Heart right ventricle (tissue), 16 donors: ENCODE measurements at regions not wholly inside any gene's neighbourhood (a gene's known extent, or its start where the extent isn't known, plus 50 kb on each side); places are given as distances from the start of the nearest gene placed in this dataset.
A peak's percentile ranks its signal among the peaks of the same experiment; 100 is the strongest.

ENCODE experiments used
- ATAC-seq, 8 donors: fragments of 200-7000 bp; cut with Tn5 transposase; one replicate each; pipeline ENCODE4 v1.9.1; 2020; ENCODE audit warnings: mild to moderate bottlenecking in 8 of 8, moderate library complexity in 8 of 8, moderate number of reproducible peaks in 1 of 8
- DNase-seq, 2 donors: peaks; one replicate each; pipeline ENCODE4 v3.0.0-alpha.2; 2020
- H3K27ac ChIP-seq, 10 donors: fragments of 200-600 bp; sonication (generic) in 2 of 10; one replicate each; pipeline versions ENCODE4 v1.5.0 to v1.8.0; 2020 to 2022; ENCODE audit warnings: mild to moderate bottlenecking in 3 of 10
- H3K27me3 ChIP-seq, 7 donors: fragments of 200-600 bp; one replicate each; pipeline ENCODE4 v1.8.0; 2021 to 2022; ENCODE audit warnings: mild to moderate bottlenecking in 2 of 7
- H3K36me3 ChIP-seq, 9 donors: fragments of 200-600 bp; sonication (generic) in 1 of 9; one replicate each; pipeline versions ENCODE4 v1.5.0 to v1.8.0; 2020 to 2022; ENCODE audit warnings: mild to moderate bottlenecking in 2 of 9
- H3K4me1 ChIP-seq, 9 donors: fragments of 200-600 bp; sonication (generic) in 1 of 9; one replicate each; pipeline versions ENCODE4 v1.5.0 to v1.8.0; 2020 to 2022; ENCODE audit warnings: mild to moderate bottlenecking in 4 of 9
- H3K4me3 ChIP-seq, 10 donors: fragments of 200-600 bp; sonication (generic) in 2 of 10; one replicate each; pipeline versions ENCODE4 v1.5.0 to v1.8.0; 2020 to 2022; ENCODE audit warnings: mild to moderate bottlenecking in 7 of 10, moderate library complexity in 2 of 10
- H3K9me3 ChIP-seq, 11 donors: fragments of 200-600 bp in 10 of 11; sonication (generic) in 2 of 11; one replicate each; pipeline versions ENCODE4 v1.5.0 to v1.8.0; 2013 to 2022; ENCODE audit warnings: mild to moderate bottlenecking in 2 of 11, control low read depth in 1 of 11, moderate library complexity in 1 of 11
- WGBS, 2 donors: extraction: QIAGEN DNeasy Blood & Tissue Kit; methylation state at CpG; one replicate each; pipeline ENCODE4 v1.1.7; 2013; ENCODE audit warnings: inconsistent platforms in 1 of 2; 5-methylcytosine and 5-hydroxymethylcytosine counted together
- intact Hi-C, 10 donors: fragments of 100-400 bp; cut with DNase I; formaldehyde crosslinking; loops; one replicate each; pipeline versions ENCODE4 v1.11.1 to v1.14.2; 2022
- TF ChIP-seq, protein P1 (sequence below), 9 donors: fragments of 200-600 bp; sonication (generic) in 2 of 9; IDR thresholded peaks; one replicate each; pipeline versions ENCODE4 v1.5.0 to v1.8.0; 2021 to 2022; ENCODE audit warnings: antibody characterized with exemption in 9 of 9, mild to moderate bottlenecking in 5 of 9, moderate library complexity in 1 of 9
- donor health status: Arrhythmogenic right ventricular cardiomyopathy.
- donor health status: ischemic (EF 13 %, LVEDD 7.1; RV severe dilation, severe dysfunction).
- donor health status: healthy with polysubstance abuse.
- donor health status: DM: no; HTN: yes; CAD: no.
- donor health status: DM: no; HTN: no; CAD: no.
- donor health status: ischemic (EF 25% LVEDD 6.9; RV normal size, moderate dysfunction).
- donor health status: ischemic (EF 25% LVEDD 5.7; RV mildly dilated, moderate dysfunction).
- donor health status: healthy.
- donor health status: DM: yes; HTN: yes; CAD: no.
- donor health status: Ischemic cardiomyopathy.
- donor health status: ischemic (EF 35%, LVEDD 5.7; RV mildly dilated, moderate dysfunction).
- donor health status: nonischemic (EF 11% LVEDD 7.7; RV severe dilation, severe dysfunction).
- donor health status: DM: yes; HTN: yes; CAD: no.
- donor health status: PGD.
- donor health status: ischemic (EF 29% LVEDD 5.4; RV normal size, mild dysfunction).
- donor health status: nonischemic (EF 23%, LVEDD 6.1; RV moderate dilation, normal function).

DNA sequence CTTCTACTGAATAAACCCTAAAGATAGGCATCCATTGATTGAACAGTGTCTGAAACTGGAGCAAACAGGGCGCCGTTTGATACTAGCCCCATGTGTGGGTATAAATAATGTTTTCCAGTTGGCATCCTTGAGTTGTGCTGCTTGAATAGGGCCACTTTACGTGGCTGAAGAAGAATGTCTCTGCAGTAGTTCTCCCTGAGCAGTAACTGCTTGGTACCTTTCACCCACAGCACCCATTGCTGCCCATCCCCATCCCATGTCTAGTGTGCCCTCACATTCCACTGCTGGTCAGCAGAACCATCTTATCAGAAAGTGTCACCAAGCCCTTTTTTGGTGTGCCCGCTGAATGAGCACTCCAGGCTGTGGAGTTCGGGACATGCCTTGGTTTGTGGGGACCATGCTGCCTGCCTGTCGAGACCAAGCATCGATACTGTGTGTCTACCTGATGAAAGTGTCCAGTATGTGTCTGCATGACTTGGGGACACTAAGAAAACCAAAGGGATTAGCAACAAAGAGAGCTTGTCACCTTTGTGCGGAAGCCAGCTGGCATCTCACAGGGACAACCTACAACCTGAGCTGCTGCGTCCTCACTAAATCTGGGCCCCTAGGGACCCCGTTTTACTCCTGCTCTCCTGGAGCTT, 162.0 kb downstream of the TM9SF2 start:
- H3K9me3 ChIP-seq: no peaks in the 10 kb centered on the region
- peaks cover 0 to 14% (median 8%) of the 10 kb centered on the region in 9 donors for H3K4me1 ChIP-seq
- H3K27me3 ChIP-seq: peaks cover 0 to 36% (median 0%) of the 10 kb centered on the region in 7 donors
- no peak overlapping the region for H3K27ac ChIP-seq
- WGBS, 2 donors: 95% methylated on average over 10 of the region's 10 CpGs
- ATAC-seq (no peak), DNase-seq (no peak)
- no peak overlapping the region for H3K4me3 ChIP-seq
- TF ChIP-seq, protein P1, sequence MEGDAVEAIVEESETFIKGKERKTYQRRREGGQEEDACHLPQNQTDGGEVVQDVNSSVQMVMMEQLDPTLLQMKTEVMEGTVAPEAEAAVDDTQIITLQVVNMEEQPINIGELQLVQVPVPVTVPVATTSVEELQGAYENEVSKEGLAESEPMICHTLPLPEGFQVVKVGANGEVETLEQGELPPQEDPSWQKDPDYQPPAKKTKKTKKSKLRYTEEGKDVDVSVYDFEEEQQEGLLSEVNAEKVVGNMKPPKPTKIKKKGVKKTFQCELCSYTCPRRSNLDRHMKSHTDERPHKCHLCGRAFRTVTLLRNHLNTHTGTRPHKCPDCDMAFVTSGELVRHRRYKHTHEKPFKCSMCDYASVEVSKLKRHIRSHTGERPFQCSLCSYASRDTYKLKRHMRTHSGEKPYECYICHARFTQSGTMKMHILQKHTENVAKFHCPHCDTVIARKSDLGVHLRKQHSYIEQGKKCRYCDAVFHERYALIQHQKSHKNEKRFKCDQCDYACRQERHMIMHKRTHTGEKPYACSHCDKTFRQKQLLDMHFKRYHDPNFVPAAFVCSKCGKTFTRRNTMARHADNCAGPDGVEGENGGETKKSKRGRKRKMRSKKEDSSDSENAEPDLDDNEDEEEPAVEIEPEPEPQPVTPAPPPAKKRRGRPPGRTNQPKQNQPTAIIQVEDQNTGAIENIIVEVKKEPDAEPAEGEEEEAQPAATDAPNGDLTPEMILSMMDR (IDR thresholded peaks at IDR 0.05): no peak
- intact Hi-C loops: no loop called here
- no peaks in the 10 kb centered on the region for H3K36me3 ChIP-seq

DNA sequence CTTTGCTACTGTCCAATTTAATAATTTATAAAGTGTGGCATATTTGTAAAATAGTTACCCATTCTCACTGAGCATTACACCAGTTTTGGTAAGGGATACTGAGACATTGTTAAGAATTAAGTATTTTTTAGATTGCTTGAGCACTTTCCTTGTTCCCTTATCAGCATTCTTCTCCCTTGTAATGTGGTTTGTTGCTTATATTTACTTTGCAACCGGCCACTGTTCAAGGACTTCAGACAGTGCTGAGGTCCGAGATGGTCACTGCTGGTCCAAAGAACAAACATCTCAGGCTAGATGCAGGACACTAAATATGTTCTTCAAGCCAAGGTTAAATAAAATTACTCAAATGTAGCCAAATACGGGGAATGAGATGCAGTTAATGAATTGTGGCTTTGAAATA, 161.4 kb downstream of the TM9SF2 start:
- no peak overlapping the region for H3K4me3 ChIP-seq
- no peak overlapping the region for H3K27ac ChIP-seq
- TF ChIP-seq, protein P1 (IDR thresholded peaks at IDR 0.05): no peak
- 88 to 92% methylated on average over 3 of the region's 3 CpGs for WGBS, 2 donors
- H3K27me3 ChIP-seq: peaks cover 0 to 42% (median 0%) of the 10 kb centered on the region in 7 donors
- intact Hi-C loops: no loop called here
- H3K4me1 ChIP-seq: peaks cover 0 to 21% (median 11%) of the 10 kb centered on the region in 9 donors
- DNase-seq (no peak), ATAC-seq (no peak)
- no peaks in the 10 kb centered on the region for H3K9me3 ChIP-seq
- no peaks in the 10 kb centered on the region for H3K36me3 ChIP-seq

DNA sequence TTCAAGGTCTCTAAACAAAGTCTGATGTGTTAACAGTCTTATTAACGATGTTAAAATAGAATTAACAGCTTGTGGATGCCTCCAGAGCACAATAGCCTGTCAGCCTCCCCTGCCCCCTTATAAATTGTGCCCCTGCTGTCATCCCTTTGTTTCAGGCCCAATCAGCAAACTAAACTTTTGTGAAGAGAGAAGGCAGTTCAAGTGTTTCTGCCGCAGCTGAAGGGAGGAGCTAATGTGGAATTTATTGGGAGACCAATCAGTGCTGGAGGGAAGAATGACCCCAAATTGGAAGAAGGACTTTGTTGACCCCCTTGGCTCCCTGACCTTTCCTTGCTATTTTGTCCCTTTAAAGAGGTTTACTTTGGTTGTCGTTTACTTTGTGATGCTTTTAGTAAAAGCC, 160.5 kb downstream of the TM9SF2 start:
- 91 to 94% methylated on average over 3 of the region's 3 CpGs for WGBS, 2 donors
- H3K27ac ChIP-seq: no peak overlapping the region
- no peak for ATAC-seq

DNA sequence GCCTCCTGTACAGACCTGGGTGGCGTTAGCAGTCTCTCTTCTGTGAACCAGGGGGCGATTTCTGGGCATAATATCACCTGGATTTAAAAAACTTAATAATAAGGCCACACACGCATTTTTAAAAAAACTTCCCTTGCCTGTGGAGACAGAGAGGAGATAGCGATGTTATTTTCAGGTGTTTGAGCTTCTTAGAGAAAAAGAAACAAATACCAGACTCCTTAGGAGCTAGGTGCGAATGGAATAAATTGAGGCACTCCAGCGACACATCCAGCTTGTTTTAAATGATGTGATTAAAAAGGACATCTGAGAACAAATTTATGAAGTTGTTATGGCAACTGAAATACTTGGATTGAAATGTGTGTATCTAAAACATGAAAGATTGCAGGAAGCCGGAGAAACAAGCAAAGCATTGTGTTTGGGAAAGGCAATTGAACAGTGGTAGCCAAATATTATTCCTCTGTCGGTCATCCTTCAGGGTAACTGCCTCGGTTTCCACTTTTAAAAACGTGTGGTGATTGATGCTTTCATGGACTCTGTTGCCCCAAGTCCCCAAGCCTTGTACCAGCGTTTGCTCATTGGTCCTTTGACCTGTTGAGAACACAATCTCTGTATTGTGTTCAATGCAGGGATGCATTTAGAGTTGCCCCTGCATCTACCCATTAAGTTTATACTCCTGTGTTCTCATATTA, 158.7 kb downstream of the TM9SF2 start:
- intact Hi-C loops: loop anchor here in 9 of 10 donors (5.0 to 10.0 kb wide), 8 partner anchors 245 to 1465 kb away; no protein-coding TSS in a partner anchor
- ATAC-seq (no peak), DNase-seq (no peak)
- no peaks in the 10 kb centered on the region for H3K36me3 ChIP-seq
- H3K4me3 ChIP-seq: no peak overlapping the region
- no peaks in the 10 kb centered on the region for H3K9me3 ChIP-seq
- H3K27me3 ChIP-seq: peaks cover 0 to 57% (median 0%) of the 10 kb centered on the region in 7 donors
- TF ChIP-seq, protein P1 (IDR thresholded peaks at IDR 0.05): no peak
- WGBS, 2 donors: 80 to 85% methylated on average over 11 of the region's 11 CpGs
- H3K27ac ChIP-seq: peak overlapping the region in 1 of 10 donors; percentile 83
- peaks cover 0 to 35% (median 14%) of the 10 kb centered on the region in 9 donors for H3K4me1 ChIP-seq

More for the DNA sequence above, 160.5 kb downstream of the TM9SF2 start:
- H3K4me1 ChIP-seq: peaks cover 0 to 26% (median 14%) of the 10 kb centered on the region in 9 donors
- H3K9me3 ChIP-seq: no peaks in the 10 kb centered on the region
- no peak for DNase-seq
- intact Hi-C loops: no loop called here
- TF ChIP-seq, protein P1 (IDR thresholded peaks at IDR 0.05): no peak
- peaks cover 0 to 51% (median 0%) of the 10 kb centered on the region in 7 donors for H3K27me3 ChIP-seq
- no peak overlapping the region for H3K4me3 ChIP-seq
- no peaks in the 10 kb centered on the region for H3K36me3 ChIP-seq
